ENCODE measurements at regions not wholly inside any gene's neighbourhood (a gene's known extent, or its start where the extent isn't known, plus 50 kb on each side); places are given as distances from the start of the nearest gene placed in this dataset.

DNA sequence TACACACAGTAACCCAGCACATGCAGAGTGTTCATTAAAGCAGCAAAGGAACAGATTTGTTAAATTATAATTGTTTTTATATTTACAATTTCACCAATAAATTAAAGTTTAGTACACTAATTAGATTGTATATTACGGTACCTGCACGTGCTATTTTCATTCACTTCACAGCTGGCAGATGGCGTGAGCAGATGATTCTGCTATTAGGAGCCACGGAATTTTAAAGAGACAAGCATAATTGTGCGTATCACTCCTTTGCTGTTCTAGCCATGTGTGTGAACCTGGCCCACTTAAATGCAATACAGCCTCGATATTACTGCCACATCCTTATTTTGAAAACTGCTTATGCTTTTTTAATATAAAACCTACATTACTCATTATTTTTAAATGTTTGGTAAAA, 332.8 kb upstream of the SOX11 start:
- in situ Hi-C loops (cut with HindIII; ENCODE audit: extremely low pct_ligation_motif_present, low pct_unique_long_range_greater_than_20kb) (no loop called here), intact Hi-C loops (cut with micrococcal nuclease; ENCODE audit: unreplicated experiment) (no loop called here)
- Histone ChIP-seq H3K27ac (ENCODE audit: extremely low read length, insufficient read depth, low read length) (no peak overlapping the region), H2AFZ (ENCODE audit: low read length) (no peak overlapping the region), H3K9ac (ENCODE audit: insufficient read depth, low read depth, low read length) (no peak overlapping the region), H3K4me3 (replicated peaks in 1 of 3; ENCODE audit: insufficient read depth in 1 of 3, low read depth in 2 of 3, low read length in 3 of 3) (no peak overlapping the region), H4K20me1 (ENCODE audit: insufficient read depth, low read length) (no peaks in the 10 kb centered on the region), H3K27me3 (ENCODE audit: control insufficient read depth in 1 of 2, insufficient read depth in 2 of 2, low read length in 2 of 2) (peaks cover 0 to 3% of the 10 kb centered on the region in 2 experiments; a peak in 1 of 5 replicates), H3K9me3 (ENCODE audit: low read length) (no peaks in the 10 kb centered on the region), H3K79me2 (ENCODE audit: insufficient read depth, low read length) (no peaks in the 10 kb centered on the region), H3K36me3 (replicated peaks in 1 of 2; ENCODE audit: control insufficient read depth in 1 of 2, insufficient read depth in 2 of 2, low read length in 2 of 2) (no peaks in the 10 kb centered on the region), H3K4me2 (ENCODE audit: low read depth, low read length) (no peak overlapping the region), H3K4me1 (ENCODE audit: insufficient read depth, low read length) (no peaks in the 10 kb centered on the region)
- ATAC-seq, result no peak
- ChIA-PET POLR2A (no interaction called here), CTCF (ENCODE audit: low intra/inter-chr PET ratio, low total read pairs) (no interaction called here)
- DNase-seq (ENCODE audit: low spot score), result no peak
- no peak for FAIRE-seq
- BruUV-seq (replicated peaks), result no TSS peak
- WGBS (ENCODE audit: low lambda C conversion rate), result 14% methylated on average over 6 of the region's 6 CpGs
- TF ChIP-seq FOSL2 (CRISPR knock-in tag; IDR thresholded peaks at IDR 0.05) (no peak), ZSCAN20 (CRISPR knock-in tag; IDR thresholded peaks at IDR 0.05; ENCODE audit: borderline replicate concordance) (no peak)
- TF ChIP-seq, protein P1, sequence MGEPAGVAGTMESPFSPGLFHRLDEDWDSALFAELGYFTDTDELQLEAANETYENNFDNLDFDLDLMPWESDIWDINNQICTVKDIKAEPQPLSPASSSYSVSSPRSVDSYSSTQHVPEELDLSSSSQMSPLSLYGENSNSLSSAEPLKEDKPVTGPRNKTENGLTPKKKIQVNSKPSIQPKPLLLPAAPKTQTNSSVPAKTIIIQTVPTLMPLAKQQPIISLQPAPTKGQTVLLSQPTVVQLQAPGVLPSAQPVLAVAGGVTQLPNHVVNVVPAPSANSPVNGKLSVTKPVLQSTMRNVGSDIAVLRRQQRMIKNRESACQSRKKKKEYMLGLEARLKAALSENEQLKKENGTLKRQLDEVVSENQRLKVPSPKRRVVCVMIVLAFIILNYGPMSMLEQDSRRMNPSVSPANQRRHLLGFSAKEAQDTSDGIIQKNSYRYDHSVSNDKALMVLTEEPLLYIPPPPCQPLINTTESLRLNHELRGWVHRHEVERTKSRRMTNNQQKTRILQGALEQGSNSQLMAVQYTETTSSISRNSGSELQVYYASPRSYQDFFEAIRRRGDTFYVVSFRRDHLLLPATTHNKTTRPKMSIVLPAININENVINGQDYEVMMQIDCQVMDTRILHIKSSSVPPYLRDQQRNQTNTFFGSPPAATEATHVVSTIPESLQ (CRISPR knock-in tag; conservative IDR thresholded peaks at IDR 0.05), result no peak
- TF ChIP-seq, protein P2, sequence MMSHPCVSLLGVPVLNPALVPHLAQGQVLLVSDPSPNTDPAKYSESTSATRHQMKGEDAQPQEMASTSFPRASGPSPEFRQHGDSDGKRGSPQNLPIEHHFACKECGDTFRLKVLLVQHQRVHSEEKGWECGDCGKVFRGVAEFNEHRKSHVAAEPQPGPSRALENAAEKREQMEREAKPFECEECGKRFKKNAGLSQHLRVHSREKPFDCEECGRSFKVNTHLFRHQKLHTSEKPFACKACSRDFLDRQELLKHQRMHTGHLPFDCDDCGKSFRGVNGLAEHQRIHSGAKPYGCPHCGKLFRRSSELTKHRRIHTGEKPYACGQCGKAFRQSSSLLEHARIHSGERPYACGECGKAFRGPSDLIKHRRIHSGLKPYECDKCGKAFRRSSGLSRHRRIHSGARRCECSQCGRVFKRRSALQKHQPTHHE (CRISPR knock-in tag; IDR thresholded peaks at IDR 0.05; ENCODE audit: borderline replicate concordance), result no peak
- TF ChIP-seq, protein P3, sequence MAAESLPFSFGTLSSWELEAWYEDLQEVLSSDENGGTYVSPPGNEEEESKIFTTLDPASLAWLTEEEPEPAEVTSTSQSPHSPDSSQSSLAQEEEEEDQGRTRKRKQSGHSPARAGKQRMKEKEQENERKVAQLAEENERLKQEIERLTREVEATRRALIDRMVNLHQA (CRISPR knock-in tag; IDR thresholded peaks at IDR 0.05), result no peak
